ENCODE measurements at regions not wholly inside any gene's neighbourhood (a gene's known extent, or its start where the extent isn't known, plus 50 kb on each side); places are given as distances from the start of the nearest gene placed in this dataset.

DNA sequence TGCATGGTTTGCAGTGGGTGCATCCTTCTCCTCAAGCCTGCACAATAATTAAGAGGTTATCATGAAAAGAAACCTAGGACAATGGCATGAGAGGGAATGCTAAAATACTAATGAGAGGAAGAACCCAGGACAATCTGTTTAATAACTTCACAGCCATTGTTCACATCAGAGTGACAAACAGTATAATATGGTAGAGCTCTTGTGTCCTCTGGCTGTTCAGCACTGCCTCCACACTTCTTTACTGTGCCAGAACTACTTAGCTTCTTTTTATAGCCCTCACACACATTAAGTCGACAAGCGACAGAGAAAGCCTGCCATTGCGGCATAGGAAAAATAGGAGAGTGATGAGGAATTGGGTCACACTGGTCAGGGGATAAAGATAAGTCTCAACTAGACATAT lies 65.0 kb upstream of the MEIS2 start:
- H3K36me3 ChIP-seq (ENCODE audit: control insufficient read depth in 3 of 3, insufficient read depth in 3 of 3, low read length in 3 of 3) = no peaks in the 10 kb centered on the region
- no peaks in the 10 kb centered on the region for H3K4me1 ChIP-seq (ENCODE audit: control insufficient read depth in 3 of 3, insufficient read depth in 3 of 3, low read length in 3 of 3)
- H3K4me3 ChIP-seq (ENCODE audit: low read length in 3 of 3) = no peak overlapping the region
- H3K9me3 ChIP-seq (ENCODE audit: control insufficient read depth in 3 of 3, low read length in 3 of 3) = no peaks in the 10 kb centered on the region
- H3K9ac ChIP-seq (ENCODE audit: low read depth in 1 of 3, low read length in 3 of 3) = no peak overlapping the region
- no peaks in the 10 kb centered on the region for H3K27me3 ChIP-seq (ENCODE audit: control insufficient read depth in 3 of 3, insufficient read depth in 3 of 3, low read length in 3 of 3)
- H3K27ac ChIP-seq (ENCODE audit: low read depth, low read length) = no peak overlapping the region

DNA sequence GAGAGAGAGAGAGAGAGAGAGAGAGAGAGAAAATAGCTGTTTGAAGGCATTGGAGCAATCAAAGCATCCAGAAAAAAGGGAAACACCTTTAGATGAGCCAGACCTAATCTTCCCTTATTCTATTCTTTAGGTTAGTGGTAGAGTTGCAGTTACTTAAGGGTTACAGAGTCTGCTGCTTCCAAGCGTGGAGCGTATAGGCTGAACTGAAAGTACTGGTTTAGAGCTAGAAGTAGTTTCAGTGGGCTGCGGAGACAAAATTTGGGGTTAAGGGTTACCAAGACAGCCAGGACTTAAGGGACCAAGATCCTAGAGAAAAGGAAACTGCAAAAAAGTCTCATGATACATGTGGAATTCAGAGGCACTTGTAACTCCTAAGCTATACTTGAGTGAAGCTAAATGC lies 66.1 kb upstream of the MEIS2 start:
- H3K4me3 ChIP-seq (ENCODE audit: low read length in 3 of 3) = no peak overlapping the region
- H3K27me3 ChIP-seq (ENCODE audit: control insufficient read depth in 3 of 3, insufficient read depth in 3 of 3, low read length in 3 of 3) = no peaks in the 10 kb centered on the region
- no peaks in the 10 kb centered on the region for H3K4me1 ChIP-seq (ENCODE audit: control insufficient read depth in 3 of 3, insufficient read depth in 3 of 3, low read length in 3 of 3)
- H3K9me3 ChIP-seq (ENCODE audit: control insufficient read depth in 3 of 3, low read length in 3 of 3) = no peaks in the 10 kb centered on the region
- no peak overlapping the region for H3K9ac ChIP-seq (ENCODE audit: low read depth in 1 of 3, low read length in 3 of 3)
- H3K36me3 ChIP-seq (ENCODE audit: control insufficient read depth in 3 of 3, insufficient read depth in 3 of 3, low read length in 3 of 3) = no peaks in the 10 kb centered on the region
- H3K27ac ChIP-seq (ENCODE audit: low read depth, low read length) = no peak overlapping the region

DNA sequence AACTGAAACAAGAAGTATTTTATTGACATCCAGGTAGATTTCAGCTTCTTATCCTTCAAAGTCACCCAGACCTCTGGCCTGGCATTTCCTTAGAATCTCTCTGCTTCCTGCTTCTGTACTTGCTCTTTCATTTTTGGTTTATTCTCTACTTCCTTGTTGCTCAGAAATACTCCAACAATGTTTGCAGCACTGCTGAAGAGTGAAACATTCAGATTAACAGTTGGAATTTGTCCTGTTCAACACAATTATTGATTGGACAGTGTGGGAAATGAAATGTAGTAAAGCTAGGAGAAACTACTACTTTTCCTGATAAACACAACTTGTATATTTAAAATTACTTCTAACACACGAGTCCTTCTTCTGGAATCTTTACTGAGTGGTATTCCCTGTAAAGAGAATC lies 81.0 kb upstream of the MEIS2 start:
- H3K4me3 ChIP-seq (ENCODE audit: low read length in 3 of 3) = no peak overlapping the region
- H3K4me1 ChIP-seq (ENCODE audit: control insufficient read depth in 3 of 3, insufficient read depth in 3 of 3, low read length in 3 of 3) = no peaks in the 10 kb centered on the region
- H3K9me3 ChIP-seq (ENCODE audit: control insufficient read depth in 3 of 3, low read length in 3 of 3) = peaks cover 0 to 2% (median 0%) of the 10 kb centered on the region in 3 donors
- no peaks in the 10 kb centered on the region for H3K36me3 ChIP-seq (ENCODE audit: control insufficient read depth in 3 of 3, insufficient read depth in 3 of 3, low read length in 3 of 3)
- no peak overlapping the region for H3K9ac ChIP-seq (ENCODE audit: low read depth in 1 of 3, low read length in 3 of 3)
- no peak overlapping the region for H3K27ac ChIP-seq (ENCODE audit: low read depth, low read length)
- no peaks in the 10 kb centered on the region for H3K27me3 ChIP-seq (ENCODE audit: control insufficient read depth in 3 of 3, insufficient read depth in 3 of 3, low read length in 3 of 3)

DNA sequence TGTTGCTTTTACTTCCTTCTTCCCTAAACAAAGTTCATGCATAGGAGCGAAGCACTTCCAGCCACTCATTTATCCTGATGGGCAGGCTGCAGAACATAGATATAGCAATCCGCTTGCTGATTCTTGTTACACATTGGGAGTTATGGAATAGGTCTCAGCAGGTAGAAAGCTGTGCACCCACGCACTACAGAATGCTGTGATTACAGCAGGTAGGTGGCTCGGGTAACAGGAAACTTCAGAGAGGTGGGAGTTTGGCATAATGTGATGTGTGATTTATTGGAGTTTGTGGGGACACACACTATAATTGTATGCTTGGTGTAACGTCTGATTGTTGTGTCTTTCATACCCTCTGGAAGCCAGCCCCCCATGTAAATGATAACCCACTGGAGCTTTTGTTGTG lies 99.2 kb upstream of the MEIS2 start:
- no peaks in the 10 kb centered on the region for H3K36me3 ChIP-seq (ENCODE audit: control insufficient read depth in 3 of 3, insufficient read depth in 3 of 3, low read length in 3 of 3)
- no peaks in the 10 kb centered on the region for H3K4me1 ChIP-seq (ENCODE audit: control insufficient read depth in 3 of 3, insufficient read depth in 3 of 3, low read length in 3 of 3)
- H3K27ac ChIP-seq (ENCODE audit: low read depth, low read length) = no peak overlapping the region
- H3K27me3 ChIP-seq (ENCODE audit: control insufficient read depth in 3 of 3, insufficient read depth in 3 of 3, low read length in 3 of 3) = no peaks in the 10 kb centered on the region
- no peaks in the 10 kb centered on the region for H3K9me3 ChIP-seq (ENCODE audit: control insufficient read depth in 3 of 3, low read length in 3 of 3)
- H3K4me3 ChIP-seq (ENCODE audit: low read length in 3 of 3) = no peak overlapping the region
- H3K9ac ChIP-seq (ENCODE audit: low read depth in 1 of 3, low read length in 3 of 3) = no peak overlapping the region

DNA sequence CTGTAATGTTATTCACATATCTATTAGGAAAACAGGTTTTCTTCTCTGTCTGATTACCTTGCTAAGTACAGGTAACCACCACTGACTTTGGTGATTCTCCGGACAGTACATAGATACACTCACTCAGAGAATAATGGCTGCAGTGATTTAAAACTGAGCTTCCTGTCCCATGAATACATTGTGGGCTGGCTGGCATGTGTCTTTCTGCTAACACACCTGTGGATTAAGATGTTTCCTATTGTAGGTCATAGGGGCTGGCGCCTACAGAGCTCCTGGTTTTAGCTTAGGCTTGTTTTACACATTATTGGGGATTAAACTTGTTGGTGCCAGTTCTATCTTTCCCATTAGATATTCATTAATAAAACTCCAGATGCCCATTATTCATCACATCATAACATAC lies 102.7 kb upstream of the MEIS2 start:
- no peaks in the 10 kb centered on the region for H3K27me3 ChIP-seq (ENCODE audit: control insufficient read depth in 3 of 3, insufficient read depth in 3 of 3, low read length in 3 of 3)
- no peak overlapping the region for H3K27ac ChIP-seq (ENCODE audit: low read depth, low read length)
- no peak overlapping the region for H3K9ac ChIP-seq (ENCODE audit: low read depth in 1 of 3, low read length in 3 of 3)
- no peaks in the 10 kb centered on the region for H3K9me3 ChIP-seq (ENCODE audit: control insufficient read depth in 3 of 3, low read length in 3 of 3)
- no peaks in the 10 kb centered on the region for H3K4me1 ChIP-seq (ENCODE audit: control insufficient read depth in 3 of 3, insufficient read depth in 3 of 3, low read length in 3 of 3)
- no peaks in the 10 kb centered on the region for H3K36me3 ChIP-seq (ENCODE audit: control insufficient read depth in 3 of 3, insufficient read depth in 3 of 3, low read length in 3 of 3)
- H3K4me3 ChIP-seq (ENCODE audit: low read length in 3 of 3) = no peak overlapping the region

DNA sequence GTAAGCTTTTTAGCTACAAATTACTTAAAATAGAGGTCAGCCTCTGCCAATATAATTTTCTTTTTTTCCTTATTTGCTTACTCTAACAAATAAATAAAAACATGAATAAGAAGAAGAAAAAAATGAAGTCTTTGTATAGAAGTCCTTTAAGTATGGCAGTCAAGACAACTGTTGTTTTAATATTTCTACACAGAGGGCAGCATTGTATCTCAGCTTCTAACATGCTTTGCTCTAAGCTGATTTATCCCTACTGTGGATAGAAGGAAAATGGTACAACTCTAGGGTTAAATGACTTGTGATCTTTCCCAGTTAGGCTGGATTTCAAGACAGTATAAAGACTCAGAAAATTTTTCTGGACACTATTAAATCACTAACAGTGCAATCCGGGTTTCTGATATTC lies 104.3 kb upstream of the MEIS2 start:
- Histone ChIP-seq H3K4me1 (ENCODE audit: control insufficient read depth in 3 of 3, insufficient read depth in 3 of 3, low read length in 3 of 3) (no peaks in the 10 kb centered on the region), H3K4me3 (ENCODE audit: low read length in 3 of 3) (no peak overlapping the region), H3K36me3 (ENCODE audit: control insufficient read depth in 3 of 3, insufficient read depth in 3 of 3, low read length in 3 of 3) (no peaks in the 10 kb centered on the region), H3K9ac (ENCODE audit: low read depth in 1 of 3, low read length in 3 of 3) (no peak overlapping the region), H3K9me3 (ENCODE audit: control insufficient read depth in 3 of 3, low read length in 3 of 3) (no peaks in the 10 kb centered on the region), H3K27me3 (ENCODE audit: control insufficient read depth in 3 of 3, insufficient read depth in 3 of 3, low read length in 3 of 3) (no peaks in the 10 kb centered on the region), H3K27ac (ENCODE audit: low read depth, low read length) (no peak overlapping the region)

DNA sequence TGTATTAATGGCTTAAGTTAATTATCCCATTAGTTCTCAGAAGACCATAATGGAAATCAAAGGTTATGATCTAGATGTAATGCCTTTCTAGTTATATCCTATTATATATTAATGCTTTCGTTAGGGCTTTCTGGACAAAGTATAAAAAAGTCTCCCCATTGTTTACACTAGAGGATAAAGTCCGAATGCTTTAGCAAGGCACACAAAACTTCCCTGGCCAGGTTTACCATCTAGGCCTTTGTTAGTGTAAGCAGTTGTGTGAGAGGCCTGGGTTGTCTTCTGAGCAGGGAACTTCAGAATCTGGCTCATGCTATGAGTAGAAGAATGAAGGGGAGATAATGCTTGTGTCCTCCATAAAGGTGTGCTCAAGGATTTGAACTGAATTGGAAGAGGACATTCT lies 106.3 kb upstream of the MEIS2 start:
- no peaks in the 10 kb centered on the region for H3K27me3 ChIP-seq (ENCODE audit: control insufficient read depth in 3 of 3, insufficient read depth in 3 of 3, low read length in 3 of 3)
- H3K9ac ChIP-seq (ENCODE audit: low read depth in 1 of 3, low read length in 3 of 3) = no peak overlapping the region
- no peak overlapping the region for H3K27ac ChIP-seq (ENCODE audit: low read depth, low read length)
- H3K36me3 ChIP-seq (ENCODE audit: control insufficient read depth in 3 of 3, insufficient read depth in 3 of 3, low read length in 3 of 3) = no peaks in the 10 kb centered on the region
- H3K4me1 ChIP-seq (ENCODE audit: control insufficient read depth in 3 of 3, insufficient read depth in 3 of 3, low read length in 3 of 3) = no peaks in the 10 kb centered on the region
- H3K9me3 ChIP-seq (ENCODE audit: control insufficient read depth in 3 of 3, low read length in 3 of 3) = no peaks in the 10 kb centered on the region
- H3K4me3 ChIP-seq (ENCODE audit: low read length in 3 of 3) = no peak overlapping the region

DNA sequence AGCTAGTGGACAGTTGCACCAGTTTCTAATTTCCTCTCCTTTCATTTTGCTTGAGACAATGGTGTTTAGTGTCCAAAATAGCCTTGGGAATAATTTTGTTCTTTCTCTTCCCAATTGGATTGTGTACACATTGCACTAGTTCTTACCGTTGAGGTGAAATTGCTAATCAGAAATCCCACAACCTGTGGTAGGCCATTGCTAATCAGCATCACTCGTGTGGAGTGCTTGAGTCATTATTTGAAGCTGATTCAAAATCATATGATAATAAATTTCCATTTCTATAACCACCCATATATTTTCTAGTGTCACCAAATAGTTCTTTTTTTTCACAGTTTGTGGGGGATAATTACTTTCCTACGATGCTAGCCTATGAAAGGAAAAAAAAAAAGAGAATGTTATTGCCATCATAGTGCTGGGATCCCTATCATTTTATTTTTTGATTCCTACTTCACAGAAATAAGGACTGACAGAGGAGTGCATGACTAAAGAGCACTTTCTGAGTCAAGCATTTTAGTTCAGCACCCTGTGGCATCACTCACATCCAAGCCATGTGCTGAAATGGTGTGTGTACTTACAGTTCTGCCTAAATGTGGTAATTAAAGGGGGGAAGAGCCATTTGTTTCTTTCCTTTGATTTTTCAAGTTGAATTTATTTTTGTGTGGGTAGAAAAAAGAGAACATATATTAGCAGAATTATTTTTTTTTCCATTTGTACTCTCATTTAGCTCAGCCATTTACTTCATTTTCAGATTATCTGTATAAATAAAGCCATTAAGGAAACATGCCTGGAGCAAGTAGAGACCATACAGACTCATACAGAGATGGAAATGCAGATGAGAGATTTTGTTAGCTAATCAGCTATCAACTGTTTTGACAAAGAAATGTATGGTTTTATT lies 108.0 kb upstream of the MEIS2 start:
- Histone ChIP-seq H3K4me3 (ENCODE audit: low read length in 3 of 3) (no peak overlapping the region), H3K27me3 (ENCODE audit: control insufficient read depth in 3 of 3, insufficient read depth in 3 of 3, low read length in 3 of 3) (no peaks in the 10 kb centered on the region), H3K9me3 (ENCODE audit: control insufficient read depth in 3 of 3, low read length in 3 of 3) (no peaks in the 10 kb centered on the region), H3K27ac (ENCODE audit: low read depth, low read length) (no peak overlapping the region), H3K36me3 (ENCODE audit: control insufficient read depth in 3 of 3, insufficient read depth in 3 of 3, low read length in 3 of 3) (no peaks in the 10 kb centered on the region), H3K9ac (ENCODE audit: low read depth in 1 of 3, low read length in 3 of 3) (no peak overlapping the region), H3K4me1 (ENCODE audit: control insufficient read depth in 3 of 3, insufficient read depth in 3 of 3, low read length in 3 of 3) (no peaks in the 10 kb centered on the region)

DNA sequence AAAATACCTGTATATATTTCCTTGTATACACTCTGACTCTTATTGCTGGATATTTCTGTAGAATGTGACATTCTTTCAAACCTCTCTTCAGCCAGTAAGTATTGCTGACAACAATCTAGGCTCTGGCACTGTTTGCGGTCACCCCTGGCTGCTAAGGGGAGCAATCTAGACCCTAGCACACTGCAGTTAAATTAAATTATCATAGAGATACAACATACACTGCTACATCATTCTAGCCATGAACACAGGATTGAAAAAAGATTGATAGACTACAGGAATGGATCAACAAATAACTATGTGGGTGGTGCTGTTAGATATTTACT lies 108.7 kb upstream of the MEIS2 start:
- no peak overlapping the region for H3K4me3 ChIP-seq (ENCODE audit: low read length in 3 of 3)
- H3K27me3 ChIP-seq (ENCODE audit: control insufficient read depth in 3 of 3, insufficient read depth in 3 of 3, low read length in 3 of 3) = no peaks in the 10 kb centered on the region
- no peaks in the 10 kb centered on the region for H3K36me3 ChIP-seq (ENCODE audit: control insufficient read depth in 3 of 3, insufficient read depth in 3 of 3, low read length in 3 of 3)
- no peak overlapping the region for H3K9ac ChIP-seq (ENCODE audit: low read depth in 1 of 3, low read length in 3 of 3)
- no peaks in the 10 kb centered on the region for H3K9me3 ChIP-seq (ENCODE audit: control insufficient read depth in 3 of 3, low read length in 3 of 3)
- H3K27ac ChIP-seq (ENCODE audit: low read depth, low read length) = no peak overlapping the region
- H3K4me1 ChIP-seq (ENCODE audit: control insufficient read depth in 3 of 3, insufficient read depth in 3 of 3, low read length in 3 of 3) = no peaks in the 10 kb centered on the region

DNA sequence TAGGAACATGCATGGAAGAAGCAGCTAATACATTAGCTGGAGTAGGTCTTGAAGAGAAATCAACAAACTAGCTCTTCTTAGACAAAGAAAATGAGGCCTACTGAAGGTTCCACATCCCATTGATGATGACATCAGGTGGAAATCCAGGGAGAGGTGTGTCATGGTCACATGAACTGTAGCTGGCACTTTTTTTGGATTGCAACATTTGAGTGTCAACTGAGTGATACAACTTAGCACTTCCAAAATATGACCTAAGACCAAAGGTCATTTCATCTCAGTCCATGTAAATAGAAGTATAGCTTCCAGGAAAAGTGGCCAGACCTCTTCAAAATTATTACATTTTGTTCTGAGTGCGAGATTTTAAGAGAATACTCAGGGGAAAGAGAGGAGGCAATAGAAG lies 117.2 kb upstream of the MEIS2 start:
- no peak overlapping the region for H3K9ac ChIP-seq (ENCODE audit: low read depth in 1 of 3, low read length in 3 of 3)
- no peak overlapping the region for H3K27ac ChIP-seq (ENCODE audit: low read depth, low read length)

More for the DNA sequence above, 117.2 kb upstream of the MEIS2 start:
- H3K27me3 ChIP-seq (ENCODE audit: control insufficient read depth in 3 of 3, insufficient read depth in 3 of 3, low read length in 3 of 3) = no peaks in the 10 kb centered on the region
- H3K4me3 ChIP-seq (ENCODE audit: low read length in 3 of 3) = no peak overlapping the region
- H3K9me3 ChIP-seq (ENCODE audit: control insufficient read depth in 3 of 3, low read length in 3 of 3) = no peaks in the 10 kb centered on the region
- no peaks in the 10 kb centered on the region for H3K36me3 ChIP-seq (ENCODE audit: control insufficient read depth in 3 of 3, insufficient read depth in 3 of 3, low read length in 3 of 3)
- no peaks in the 10 kb centered on the region for H3K4me1 ChIP-seq (ENCODE audit: control insufficient read depth in 3 of 3, insufficient read depth in 3 of 3, low read length in 3 of 3)

All from skeletal muscle tissue (tissue), 3 donors.